Suprapubic skin (tissue), 4 donors: ENCODE measurements at regions not wholly inside any gene's neighbourhood (a gene's known extent, or its start where the extent isn't known, plus 50 kb on each side); places are given as distances from the start of the nearest gene placed in this dataset.

Experiments used
- DNase-seq, 2 donors: peaks; one replicate each; pipeline ENCODE4 v3.0.0-alpha.2; 2019; ENCODE audit warnings: low spot score in 2 of 2
- H3K27ac ChIP-seq: fragments of 200-600 bp; sonication (generic); one replicate; pipeline ENCODE4 v1.5.1; 2019
- H3K27me3 ChIP-seq: fragments of 200-600 bp; sonication (generic); one replicate; pipeline ENCODE4 v1.5.1; 2019
- H3K36me3 ChIP-seq: fragments of 200-600 bp; sonication (generic); one replicate; pipeline ENCODE4 v1.5.1; 2019
- H3K4me1 ChIP-seq: fragments of 200-600 bp; sonication (generic); one replicate; pipeline ENCODE4 v1.5.1; 2019
- H3K4me3 ChIP-seq: fragments of 200-600 bp; sonication (generic); one replicate; pipeline ENCODE4 v1.5.1; 2019; ENCODE audit warnings: mild to moderate bottlenecking
- H3K9me3 ChIP-seq: fragments of 200-600 bp; sonication (generic); one replicate; pipeline ENCODE4 v1.5.1; 2019
- CTCF ChIP-seq, 2 donors: fragments of 200-600 bp in 1 of 2; fragments of 450-650 bp in 1 of 2; sonication (generic) in 1 of 2; IDR thresholded peaks; one replicate each; pipeline ENCODE4 v1.5.1; 2016 to 2019; ENCODE audit warnings: antibody characterized with exemption in 2 of 2, mild to moderate bottlenecking in 1 of 2, moderate library complexity in 1 of 2
- EP300 ChIP-seq: sonication (generic); formaldehyde crosslinking; IDR thresholded peaks from one replicate; pipeline ENCODE4 v1.6.1; 2017; ENCODE audit warnings: antibody characterized with exemption
- POLR2A ChIP-seq, 2 donors: fragments of 450-650 bp; IDR thresholded peaks; one replicate each; pipeline ENCODE4 v1.6.1; 2017; ENCODE audit warnings: antibody characterized with exemption in 2 of 2, mild to moderate bottlenecking in 2 of 2, moderate library complexity in 2 of 2
- POLR2AphosphoS5 ChIP-seq, 3 donors: sonication (generic); formaldehyde crosslinking; IDR thresholded peaks; one replicate each; pipeline ENCODE4 v1.6.1; 2017; ENCODE audit warnings: antibody characterized with exemption in 3 of 3
- WGBS: methylation state at CpG from one replicate; pipeline ENCODE4 v1.1.5; 2018; 5-methylcytosine and 5-hydroxymethylcytosine counted together

DNA sequence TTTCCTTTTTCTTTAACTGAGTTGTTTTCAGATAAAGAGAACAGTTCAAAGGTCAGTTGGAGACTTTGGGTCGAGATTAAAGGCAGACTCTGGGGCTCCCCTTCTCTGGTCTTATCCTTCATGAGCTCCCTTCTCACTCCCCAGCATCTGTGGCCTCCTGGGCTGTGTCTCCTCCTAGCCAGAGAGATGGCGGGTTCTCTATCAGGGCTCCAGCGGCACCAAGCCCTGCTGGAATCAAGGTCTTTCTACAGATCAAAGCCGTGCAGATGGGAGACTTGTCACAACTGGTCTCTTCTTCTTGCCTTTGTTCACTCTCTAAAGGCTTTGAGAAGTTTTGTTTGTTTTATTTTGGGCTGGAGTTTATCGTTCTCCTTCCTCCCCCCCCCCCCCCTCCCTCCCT is 373.7 kb upstream of the C1orf174 start:
- Histone ChIP-seq H3K4me1 (no peaks in the 10 kb centered on the region), H3K9me3 (peaks cover 9% of the 10 kb centered on the region), H3K4me3 (no peak overlapping the region), H3K36me3 (no peaks in the 10 kb centered on the region), H3K27me3 (peaks cover 23% of the 10 kb centered on the region), H3K27ac (no peak overlapping the region)
- TF ChIP-seq CTCF (IDR thresholded peaks at IDR 0.05), result no peak
- no peak for TF ChIP-seq POLR2AphosphoS5 (IDR thresholded peaks at IDR 0.05)
- no peak for TF ChIP-seq EP300
- no peak for TF ChIP-seq POLR2A (IDR thresholded peaks at IDR 0.05)
- DNase-seq, result no peak
- WGBS, result 34% methylated on average over 5 of the region's 5 CpGs

DNA sequence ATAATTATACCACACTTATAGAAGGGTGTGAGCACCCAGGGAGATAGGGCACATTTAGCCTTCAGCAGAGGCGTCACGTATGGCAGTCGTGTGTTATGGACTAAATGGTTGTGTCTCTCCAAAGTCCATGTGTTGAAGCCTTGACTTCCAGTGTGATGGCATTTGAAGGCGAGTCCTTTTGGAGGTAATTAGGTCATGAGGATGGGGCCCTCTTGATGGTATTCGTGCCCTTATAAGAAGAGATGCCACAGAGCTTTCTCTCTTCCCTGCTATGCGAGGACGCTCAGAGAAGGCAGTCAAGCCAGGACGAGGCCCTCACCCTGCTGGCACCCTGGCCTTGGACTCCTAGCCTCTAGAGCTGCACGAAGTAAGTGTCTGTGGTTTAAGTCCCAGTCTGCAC is 375.0 kb upstream of the C1orf174 start:
- no peak overlapping the region for H3K4me3 ChIP-seq
- H3K36me3 ChIP-seq, result no peaks in the 10 kb centered on the region
- WGBS, result 92% methylated on average over 9 of the region's 9 CpGs
- peaks cover 9% of the 10 kb centered on the region for H3K9me3 ChIP-seq
- no peak overlapping the region for H3K27ac ChIP-seq
- DNase-seq, result no peak
- H3K4me1 ChIP-seq, result no peaks in the 10 kb centered on the region
- no peak for TF ChIP-seq POLR2AphosphoS5 (IDR thresholded peaks at IDR 0.05)
- TF ChIP-seq EP300, result no peak
- no peak for TF ChIP-seq CTCF (IDR thresholded peaks at IDR 0.05)
- no peak for TF ChIP-seq POLR2A (IDR thresholded peaks at IDR 0.05)
- peaks cover 23% of the 10 kb centered on the region for H3K27me3 ChIP-seq

DNA sequence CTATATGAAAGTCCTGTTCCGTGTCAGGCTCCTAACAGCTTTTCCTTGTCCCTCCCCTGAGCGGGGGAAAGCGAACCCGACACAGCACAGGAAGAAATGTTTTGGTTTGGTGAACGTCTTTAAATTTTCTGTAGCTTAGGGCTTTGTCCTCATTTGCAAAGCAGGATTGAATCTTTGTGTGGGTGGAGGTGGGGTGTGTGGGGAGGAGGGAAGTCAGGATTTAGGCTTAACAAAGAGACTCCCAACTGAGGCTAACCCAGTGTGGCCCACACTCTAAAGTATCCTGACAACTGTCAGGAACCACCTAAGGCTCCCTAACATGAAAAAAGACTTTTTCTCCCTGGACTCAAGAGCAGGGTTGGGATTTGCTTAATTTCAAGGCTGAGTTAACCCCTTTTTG is 376.2 kb upstream of the C1orf174 start:
- Histone ChIP-seq H3K9me3 (peaks cover 9% of the 10 kb centered on the region), H3K27ac (no peak overlapping the region), H3K27me3 (peaks cover 19% of the 10 kb centered on the region), H3K4me3 (no peak overlapping the region), H3K36me3 (no peaks in the 10 kb centered on the region), H3K4me1 (no peaks in the 10 kb centered on the region)
- WGBS, result 37% methylated on average over 4 of the region's 5 CpGs
- TF ChIP-seq CTCF (IDR thresholded peaks at IDR 0.05), result no peak
- no peak for TF ChIP-seq POLR2A (IDR thresholded peaks at IDR 0.05)
- TF ChIP-seq EP300, result no peak
- TF ChIP-seq POLR2AphosphoS5 (IDR thresholded peaks at IDR 0.05), result no peak
- DNase-seq, result no peak

GRCh38 chr1:4277598-4277997 is 376.8 kb upstream of the AJAP1 start:
- H3K9me3 ChIP-seq, result peaks cover 9% of the 10 kb centered on the region
- WGBS, result 49% methylated on average over 2 of the region's 2 CpGs
- no peaks in the 10 kb centered on the region for H3K4me1 ChIP-seq
- H3K27ac ChIP-seq, result no peak overlapping the region
- TF ChIP-seq POLR2A (IDR thresholded peaks at IDR 0.05), result no peak
- no peak for TF ChIP-seq EP300
- TF ChIP-seq CTCF (IDR thresholded peaks at IDR 0.05), result no peak
- no peak for TF ChIP-seq POLR2AphosphoS5 (IDR thresholded peaks at IDR 0.05)
- DNase-seq, result no peak
- H3K4me3 ChIP-seq, result no peak overlapping the region
- H3K36me3 ChIP-seq, result no peaks in the 10 kb centered on the region
- peaks cover 15% of the 10 kb centered on the region for H3K27me3 ChIP-seq

GRCh38 chr1:4284976-4285375 is 369.4 kb upstream of the AJAP1 start:
- no peaks in the 10 kb centered on the region for H3K9me3 ChIP-seq
- H3K27ac ChIP-seq, result no peak overlapping the region
- H3K4me3 ChIP-seq, result no peak overlapping the region
- H3K27me3 ChIP-seq, result peaks cover 4% of the 10 kb centered on the region
- H3K4me1 ChIP-seq, result no peaks in the 10 kb centered on the region
- H3K36me3 ChIP-seq, result no peaks in the 10 kb centered on the region
- TF ChIP-seq POLR2AphosphoS5 (IDR thresholded peaks at IDR 0.05) (no peak), POLR2A (IDR thresholded peaks at IDR 0.05) (no peak)
- no peak for DNase-seq
- 93% methylated on average over 3 of the region's 3 CpGs for WGBS

DNA sequence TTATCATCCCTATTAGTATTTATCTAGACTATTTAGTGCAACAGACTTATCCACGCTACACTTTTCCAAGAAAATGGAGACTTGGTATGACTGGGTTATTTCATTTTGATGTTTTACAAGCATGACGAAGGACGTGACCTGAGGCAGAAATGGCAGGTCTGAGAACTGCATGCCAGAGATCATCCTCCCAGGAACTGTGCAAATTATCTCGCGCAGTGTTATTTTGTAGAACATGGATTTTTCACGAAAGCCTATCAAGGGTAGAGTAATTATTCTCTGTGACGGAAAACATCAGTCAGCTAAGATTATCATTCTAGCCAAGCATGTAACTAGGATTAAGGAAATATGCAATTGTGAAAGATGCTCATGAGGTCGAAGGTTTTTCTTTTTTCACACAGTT is 361.5 kb upstream of the AJAP1 start:
- H3K9me3 ChIP-seq, result no peaks in the 10 kb centered on the region
- no peak overlapping the region for H3K4me3 ChIP-seq
- H3K36me3 ChIP-seq, result no peaks in the 10 kb centered on the region
- WGBS, result 57% methylated on average over 8 of the region's 8 CpGs
- peaks cover 5% of the 10 kb centered on the region for H3K27me3 ChIP-seq
- TF ChIP-seq CTCF (IDR thresholded peaks at IDR 0.05) (no peak), POLR2AphosphoS5 (IDR thresholded peaks at IDR 0.05) (no peak), POLR2A (IDR thresholded peaks at IDR 0.05) (no peak), EP300 (no peak)
- DNase-seq, result no peak
- no peak overlapping the region for H3K27ac ChIP-seq
- no peaks in the 10 kb centered on the region for H3K4me1 ChIP-seq
